NCI-H1417 treated with DMSO at 0.1 percent for 48 hours (cell line): ENCODE measurements at regions not wholly inside any gene's neighbourhood (a gene's known extent, or its start where the extent isn't known, plus 50 kb on each side); places are given as distances from the start of the nearest gene placed in this dataset.
"Not testable (repeated sequence)": the region's sequence is repeated elsewhere in the genome, so short reads cannot be mapped to it uniquely, and the experiment has no call there.

ENCODE experiments used
- DNase-seq: peaks from one replicate; lab custom pipeline; 2025; lab: John Stamatoyannopoulos, UW

GRCh38 chr17:77548967-77549366 is 408.2 kb downstream of the SEC14L1 start:
- no peak for DNase-seq

GRCh38 chr17:77549726-77550366 is 408.7 kb upstream of the TNRC6C start:
- DNase-seq: no peak

- DNase-seq: no peak
These were observed 404.9 kb upstream of the TNRC6C start for GRCh38 chr17:77553459-77554066.

GRCh38 chr17:77555121-77555591 is 403.3 kb upstream of the TNRC6C start:
- no peak for DNase-seq

GRCh38 chr17:77555741-77556291 is 402.7 kb upstream of the TNRC6C start:
- peak; percentile 58 for DNase-seq

- DNase-seq: no peak
These were observed 402.0 kb upstream of the TNRC6C start for GRCh38 chr17:77556383-77557061.

GRCh38 chr17:77558846-77559626 is 399.5 kb upstream of the TNRC6C start:
- no peak for DNase-seq

- DNase-seq: no peak
These were observed 398.1 kb upstream of the TNRC6C start for GRCh38 chr17:77560381-77560780.

- DNase-seq: no peak
These were observed 397.7 kb upstream of the TNRC6C start for GRCh38 chr17:77560841-77561240.

- not testable (repeated sequence) for DNase-seq
These were observed 396.1 kb upstream of the TNRC6C start for GRCh38 chr17:77562361-77562760.

GRCh38 chr17:77563439-77564102 is 394.9 kb upstream of the TNRC6C start:
- DNase-seq: no peak

GRCh38 chr17:77564278-77564920 is 394.1 kb upstream of the TNRC6C start:
- DNase-seq: no peak

- DNase-seq: no peak
These were observed 393.3 kb upstream of the TNRC6C start for GRCh38 chr17:77565166-77565565.

GRCh38 chr17:77566151-77566550 is 392.4 kb upstream of the TNRC6C start:
- no peak for DNase-seq

GRCh38 chr17:77566566-77567138 is 391.9 kb upstream of the TNRC6C start:
- no peak for DNase-seq

- no peak for DNase-seq
These were observed 390.0 kb upstream of the TNRC6C start for GRCh38 chr17:77568540-77568939.

- DNase-seq: no peak
These were observed 388.5 kb upstream of the TNRC6C start for GRCh38 chr17:77569846-77570564.

- no peak for DNase-seq
These were observed 388.0 kb upstream of the TNRC6C start for GRCh38 chr17:77570565-77570898.

GRCh38 chr17:77571155-77571981 is 387.1 kb upstream of the TNRC6C start:
- DNase-seq: no peak
